Esophagus squamous epithelium (tissue), 4 donors: ENCODE measurements at regions not wholly inside any gene's neighbourhood (a gene's known extent, or its start where the extent isn't known, plus 50 kb on each side); places are given as distances from the start of the nearest gene placed in this dataset.

Experiments
- CTCF ChIP-seq, 6 experiments: fragments of 450-650 bp in 4 of 6; fragments of 200-600 bp in 2 of 6; sonication (generic) in 2 of 6; IDR thresholded peaks; one replicate each; pipeline ENCODE4 v1.5.1; 2016 to 2019; ENCODE audit warnings: antibody characterized with exemption in 6 of 6, mild to moderate bottlenecking in 4 of 6, moderate library complexity in 4 of 6
- POLR2A ChIP-seq, 4 donors: fragments of 450-650 bp; IDR thresholded peaks; one replicate each; pipeline ENCODE4 v1.6.1; 2017; ENCODE audit warnings: antibody characterized with exemption in 4 of 4, mild to moderate bottlenecking in 4 of 4, moderate library complexity in 3 of 4

- TF ChIP-seq CTCF (IDR thresholded peaks at IDR 0.05) = no peak
- TF ChIP-seq POLR2A (IDR thresholded peaks at IDR 0.05) = no peak
Measured at GRCh38 chr2:14423145-14423906, 209.2 kb upstream of the LRATD1 start.
